ENCODE measurements at regions not wholly inside any gene's neighbourhood (a gene's known extent, or its start where the extent isn't known, plus 50 kb on each side); places are given as distances from the start of the nearest gene placed in this dataset.

- no peak for TF ChIP-seq POLR2A (IDR thresholded peaks at IDR 0.05; ENCODE audit: low read depth, low read length)
- TF ChIP-seq TAF1 (IDR thresholded peaks at IDR 0.05; ENCODE audit: borderline replicate concordance, low read depth, low read length): no peak
These were observed 71.9 kb upstream of the SLC6A11 start for GRCh38 chr3:10744098-10744465.

Data from GM12892 (cell line).